Stomach (tissue), 8 donors: ENCODE measurements at regions not wholly inside any gene's neighbourhood (a gene's known extent, or its start where the extent isn't known, plus 50 kb on each side); places are given as distances from the start of the nearest gene placed in this dataset.

Source experiments
- DNase-seq, 2 donors: peaks; one replicate each; pipeline versions ENCODE4 v3.0.0 to v3.0.0-alpha.2; 2013 to 2019
- H3K27ac ChIP-seq, 5 donors: fragments of 200-600 bp in 4 of 5; sonication (generic) in 4 of 5; one replicate each; pipeline ENCODE4 v1.5.1; 2013 to 2019; ENCODE audit warnings: mild to moderate bottlenecking in 1 of 5, moderate library complexity in 1 of 5
- H3K27me3 ChIP-seq, 3 donors: fragments of 200-600 bp; sonication (generic); one replicate each; pipeline ENCODE4 v1.5.1; 2017 to 2019; ENCODE audit warnings: mixed run types in 1 of 3
- H3K36me3 ChIP-seq, 4 donors: fragments of 200-600 bp; sonication (generic); 1 replicate in 3 of 4; 2 replicates in 1 of 4; pipeline ENCODE4 v1.5.1; 2016 to 2019
- H3K4me1 ChIP-seq, 4 donors: fragments of 200-600 bp; sonication (generic); one replicate each; pipeline ENCODE4 v1.5.1; 2016 to 2019
- H3K4me3 ChIP-seq, 4 donors: fragments of 200-600 bp; sonication (generic) in 3 of 4; one replicate each; pipeline ENCODE4 v1.5.1; 2016 to 2019; ENCODE audit warnings: mild to moderate bottlenecking in 1 of 4
- H3K9me3 ChIP-seq, 4 donors: fragments of 200-600 bp; sonication (generic); one replicate each; pipeline ENCODE4 v1.5.1; 2016 to 2019
- EP300 ChIP-seq: sonication (generic); formaldehyde crosslinking; IDR thresholded peaks from one replicate; pipeline ENCODE4 v1.6.1; 2017; ENCODE audit warnings: antibody characterized with exemption
- POLR2A ChIP-seq, 4 donors: fragments of 450-650 bp; IDR thresholded peaks; one replicate each; pipeline ENCODE4 v1.6.1; 2016; ENCODE audit warnings: antibody characterized with exemption in 4 of 4, control low read depth in 2 of 4, mild to moderate bottlenecking in 1 of 4, moderate library complexity in 1 of 4
- POLR2AphosphoS5 ChIP-seq, 3 donors: sonication (generic); formaldehyde crosslinking; IDR thresholded peaks; one replicate each; pipeline ENCODE4 v1.6.1; 2016; ENCODE audit warnings: antibody characterized with exemption in 3 of 3
- WGBS, 5 donors: extraction: QIAGEN DNeasy Blood & Tissue Kit in 3 of 5; methylation state at CpG; one replicate each; pipeline versions ENCODE4 v1.1.5 to v1.1.7; 2013 to 2018; 5-methylcytosine and 5-hydroxymethylcytosine counted together
- intact Hi-C: fragments of 100-400 bp; cut with DNase I; formaldehyde crosslinking; loops from one replicate; pipeline ENCODE4 v1.15.1; 2023; ENCODE audit warnings: low total_unique reads
- TF ChIP-seq, protein P1 (sequence below), 7 experiments: fragments of 450-650 bp in 4 of 7; fragments of 200-600 bp in 3 of 7; sonication (generic) in 3 of 7; IDR thresholded peaks; one replicate each; pipeline ENCODE4 v1.5.1; 2016 to 2019; ENCODE audit warnings: antibody characterized with exemption in 7 of 7, control low read depth in 2 of 7, mild to moderate bottlenecking in 1 of 7
- donor health status: healthy with polysubstance abuse.
- donor health status: Bipolar disorder and iron deficiency.
- donor health status: healthy.

DNA sequence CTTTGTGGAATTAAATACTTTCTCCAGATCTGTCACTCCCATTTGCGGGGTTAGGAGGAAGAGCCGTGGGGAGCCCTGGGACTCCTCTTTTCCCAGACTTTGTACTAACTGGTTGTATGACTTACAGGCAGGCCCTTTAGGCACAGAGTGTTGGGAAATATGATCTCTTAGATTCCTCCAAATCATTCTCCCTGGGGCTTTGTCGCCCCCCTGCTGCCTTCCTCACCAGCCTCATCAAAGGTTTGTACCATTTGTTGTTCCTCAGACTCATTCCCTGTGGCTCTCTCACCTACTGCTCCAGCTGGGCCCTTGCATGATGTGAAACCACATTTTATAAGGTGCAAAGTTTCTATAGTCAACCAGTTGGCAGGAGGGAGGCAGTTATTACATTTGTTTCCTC is 56.4 kb downstream of the CRYGS start:
- Histone ChIP-seq H3K9me3 (no peaks in the 10 kb centered on the region), H3K27ac (no peak overlapping the region), H3K4me3 (no peak overlapping the region), H3K27me3 (no peaks in the 10 kb centered on the region), H3K4me1 (no peaks in the 10 kb centered on the region), H3K36me3 (no peaks in the 10 kb centered on the region)
- intact Hi-C loops, result no loop called here
- no peak for DNase-seq
- 66 to 81% (median 76%) methylated on average over 3 of the region's 3 CpGs for WGBS, 5 donors
- TF ChIP-seq EP300 (no peak), POLR2AphosphoS5 (IDR thresholded peaks at IDR 0.05) (no peak), POLR2A (IDR thresholded peaks at IDR 0.05) (no peak)
- TF ChIP-seq, protein P1, sequence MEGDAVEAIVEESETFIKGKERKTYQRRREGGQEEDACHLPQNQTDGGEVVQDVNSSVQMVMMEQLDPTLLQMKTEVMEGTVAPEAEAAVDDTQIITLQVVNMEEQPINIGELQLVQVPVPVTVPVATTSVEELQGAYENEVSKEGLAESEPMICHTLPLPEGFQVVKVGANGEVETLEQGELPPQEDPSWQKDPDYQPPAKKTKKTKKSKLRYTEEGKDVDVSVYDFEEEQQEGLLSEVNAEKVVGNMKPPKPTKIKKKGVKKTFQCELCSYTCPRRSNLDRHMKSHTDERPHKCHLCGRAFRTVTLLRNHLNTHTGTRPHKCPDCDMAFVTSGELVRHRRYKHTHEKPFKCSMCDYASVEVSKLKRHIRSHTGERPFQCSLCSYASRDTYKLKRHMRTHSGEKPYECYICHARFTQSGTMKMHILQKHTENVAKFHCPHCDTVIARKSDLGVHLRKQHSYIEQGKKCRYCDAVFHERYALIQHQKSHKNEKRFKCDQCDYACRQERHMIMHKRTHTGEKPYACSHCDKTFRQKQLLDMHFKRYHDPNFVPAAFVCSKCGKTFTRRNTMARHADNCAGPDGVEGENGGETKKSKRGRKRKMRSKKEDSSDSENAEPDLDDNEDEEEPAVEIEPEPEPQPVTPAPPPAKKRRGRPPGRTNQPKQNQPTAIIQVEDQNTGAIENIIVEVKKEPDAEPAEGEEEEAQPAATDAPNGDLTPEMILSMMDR (IDR thresholded peaks at IDR 0.05), result no peak

DNA sequence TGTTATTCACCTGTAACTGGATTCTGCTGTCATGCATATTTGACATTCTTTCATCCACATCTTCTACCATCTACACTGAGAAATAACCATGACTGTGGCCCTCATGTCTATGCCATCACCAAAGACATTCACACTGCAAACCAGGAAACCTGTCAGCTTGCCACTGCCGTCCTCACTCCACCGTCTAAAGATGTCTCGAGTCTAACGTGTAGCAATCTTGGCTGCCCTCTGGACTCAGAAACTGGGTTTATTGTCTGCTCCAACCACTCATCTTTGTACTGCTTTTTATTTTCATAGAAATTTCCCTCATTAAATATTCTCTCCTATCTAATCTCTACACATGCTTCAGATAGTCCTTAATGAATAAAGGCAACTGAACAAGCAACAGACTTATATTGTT is 57.1 kb downstream of the CRYGS start:
- no peaks in the 10 kb centered on the region for H3K27me3 ChIP-seq
- TF ChIP-seq POLR2A (IDR thresholded peaks at IDR 0.05), result no peak
- no peak for TF ChIP-seq EP300
- no peak for TF ChIP-seq POLR2AphosphoS5 (IDR thresholded peaks at IDR 0.05)
- TF ChIP-seq, protein P1 (IDR thresholded peaks at IDR 0.05), result no peak
- H3K4me1 ChIP-seq, result no peaks in the 10 kb centered on the region
- H3K36me3 ChIP-seq, result no peaks in the 10 kb centered on the region
- H3K27ac ChIP-seq, result no peak overlapping the region
- intact Hi-C loops, result no loop called here
- no peak overlapping the region for H3K4me3 ChIP-seq
- 52 to 80% (median 57%) methylated on average over 4 of the region's 4 CpGs for WGBS, 5 donors
- no peaks in the 10 kb centered on the region for H3K9me3 ChIP-seq
- no peak for DNase-seq

DNA sequence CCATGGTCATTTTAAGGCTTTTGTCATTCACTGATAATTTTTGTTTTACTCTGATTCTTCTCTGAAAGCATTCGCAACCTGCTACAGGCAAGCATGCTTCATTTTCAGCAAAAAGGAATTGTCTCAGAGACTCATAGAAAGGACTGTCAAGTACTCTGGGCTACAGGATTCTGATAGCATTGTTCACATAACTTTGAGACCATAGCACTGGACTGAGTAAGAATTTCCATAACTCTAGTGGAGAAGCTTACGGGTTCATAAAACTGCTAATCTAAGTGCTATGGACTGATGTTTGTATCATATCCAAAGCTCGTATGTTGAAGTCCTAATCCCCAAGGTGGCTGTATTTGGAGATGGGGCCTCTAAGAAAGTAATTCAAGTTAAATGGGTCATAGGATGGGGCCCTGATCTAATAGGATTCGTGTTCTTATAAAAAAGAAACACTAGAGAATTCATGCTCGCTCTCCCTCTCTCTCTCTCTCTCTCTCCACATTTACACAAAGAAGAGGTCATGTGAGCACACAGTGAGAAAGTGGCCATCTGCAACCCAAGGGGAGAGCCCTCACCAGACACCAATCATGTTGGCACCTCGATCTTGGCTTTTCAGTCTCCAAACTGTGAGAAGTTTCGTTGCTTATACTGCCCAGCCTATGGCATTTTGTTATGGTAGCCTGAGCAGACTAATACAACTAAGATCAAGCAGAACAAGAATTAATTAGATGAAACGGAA is 60.4 kb downstream of the CRYGS start:
- TF ChIP-seq POLR2AphosphoS5 (IDR thresholded peaks at IDR 0.05) (no peak), POLR2A (IDR thresholded peaks at IDR 0.05) (no peak), EP300 (no peak)
- TF ChIP-seq, protein P1 (IDR thresholded peaks at IDR 0.05), result no peak
- Histone ChIP-seq H3K36me3 (no peaks in the 10 kb centered on the region), H3K4me3 (no peak overlapping the region), H3K27me3 (no peaks in the 10 kb centered on the region), H3K27ac (no peak overlapping the region), H3K4me1 (no peaks in the 10 kb centered on the region), H3K9me3 (no peaks in the 10 kb centered on the region)
- 80 to 90% (median 88%) methylated on average over 8 of the region's 8 CpGs for WGBS, 5 donors
- intact Hi-C loops, result no loop called here
- no peak for DNase-seq

DNA sequence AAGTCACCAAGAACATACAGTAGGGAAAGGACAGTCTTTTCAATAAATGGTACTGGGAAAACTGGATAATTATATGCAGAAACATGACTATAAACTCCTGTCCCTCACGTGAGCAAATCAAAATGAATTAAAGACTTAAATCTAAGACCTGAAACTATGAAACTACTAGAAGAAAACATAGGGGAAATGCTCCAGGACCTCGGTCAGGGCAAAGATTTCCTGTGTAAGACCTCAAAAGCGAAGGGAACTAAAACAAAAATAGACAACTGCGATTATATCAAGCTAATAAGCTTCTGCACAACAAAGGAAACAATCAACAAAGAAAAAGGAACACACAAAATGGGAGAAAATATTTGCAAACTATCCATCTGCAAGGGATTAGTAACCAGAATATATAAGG is 62.7 kb downstream of the CRYGS start:
- WGBS, 5 donors, result 63 to 77% (median 75%) methylated on average over 4 of the region's 4 CpGs

More for the DNA sequence above, 62.7 kb downstream of the CRYGS start:
- Histone ChIP-seq H3K9me3 (no peaks in the 10 kb centered on the region), H3K36me3 (no peaks in the 10 kb centered on the region), H3K4me3 (no peak overlapping the region), H3K4me1 (no peaks in the 10 kb centered on the region), H3K27me3 (no peaks in the 10 kb centered on the region), H3K27ac (no peak overlapping the region)
- TF ChIP-seq, protein P1 (IDR thresholded peaks at IDR 0.05), result no peak
- TF ChIP-seq EP300 (no peak), POLR2A (IDR thresholded peaks at IDR 0.05) (no peak), POLR2AphosphoS5 (IDR thresholded peaks at IDR 0.05) (no peak)
- intact Hi-C loops, result no loop called here
- no peak for DNase-seq
